GM23338 (cell line): ENCODE measurements at regions not wholly inside any gene's neighbourhood (a gene's known extent, or its start where the extent isn't known, plus 50 kb on each side); places are given as distances from the start of the nearest gene placed in this dataset.

Source experiments
- ATAC-seq: fragments of 200-7000 bp; cut with Tn5 transposase; 3 replicates; pipeline ENCODE4 v1.9.1; 2020
- DNase-seq: peaks from one replicate; pipeline ENCODE4 v3.0.0-alpha.2; 2015; ENCODE audit warnings: low spot score
- H2AFZ ChIP-seq: fragments of 200-600 bp; sonication (generic); 2 replicates; pipeline ENCODE4 v1.8.0; 2016; ENCODE audit warnings: antibody characterized with exemption, mild to moderate bottlenecking, moderate library complexity
- H3F3A ChIP-seq: fragments of 200-600 bp; sonication (generic); replicated peaks from 2 replicates; pipeline ENCODE4 v1.8.0; 2017; ENCODE audit warnings: antibody characterized with exemption, mixed run types, low read depth
- H3K27ac ChIP-seq: fragments of 200-600 bp; sonication (generic); 2 replicates; pipeline ENCODE4 v1.6.1; 2016; ENCODE audit warnings: low read depth
- H3K27me3 ChIP-seq: fragments of 200-600 bp; sonication (generic); 2 replicates; pipeline ENCODE4 v1.8.0; 2016; ENCODE audit warnings: mild to moderate bottlenecking, mixed run types, moderate library complexity; ENCODE audit not compliant: insufficient read depth
- H3K36me3 ChIP-seq: fragments of 200-600 bp; sonication (generic); 2 replicates; pipeline ENCODE4 v1.8.0; 2016; ENCODE audit warnings: mild to moderate bottlenecking; ENCODE audit not compliant: insufficient read depth
- H3K4me1 ChIP-seq: fragments of 200-600 bp; sonication (generic); 2 replicates; pipeline ENCODE4 v1.8.0; 2016; ENCODE audit warnings: mild to moderate bottlenecking, moderate library complexity; ENCODE audit not compliant: insufficient read depth
- H3K4me2 ChIP-seq: fragments of 200-600 bp; sonication (generic); 2 replicates; pipeline ENCODE4 v1.7.1; 2017; ENCODE audit warnings: mixed run types
- H3K4me3 ChIP-seq: fragments of 200-600 bp; sonication (generic); 2 replicates; pipeline ENCODE4 v1.6.1; 2016; ENCODE audit warnings: mixed run types
- H3K79me2 ChIP-seq: fragments of 200-600 bp; sonication (generic); replicated peaks from 2 replicates; pipeline ENCODE4 v1.8.0; 2017; ENCODE audit warnings: mild to moderate bottlenecking; ENCODE audit not compliant: insufficient read depth
- H3K9me2 ChIP-seq: fragments of 200-600 bp; sonication (generic); 2 replicates; pipeline ENCODE4 v1.8.0; 2017; ENCODE audit not compliant: insufficient read depth
- H4K20me1 ChIP-seq: fragments of 200-600 bp; sonication (generic); replicated peaks from 2 replicates; pipeline ENCODE4 v1.8.0; 2017; ENCODE audit warnings: mild to moderate bottlenecking; ENCODE audit not compliant: insufficient read depth
- H3K27ac Mint-ChIP-seq: 2 replicates; pipeline ENCODE4 v1.8.0; 2020; ENCODE audit warnings: inconsistent platforms, mild to moderate bottlenecking, moderate library complexity, mixed read lengths
- H3K27me3 Mint-ChIP-seq: 3 replicates; pipeline ENCODE4 v1.8.0; 2022; ENCODE audit warnings: low read depth, mild to moderate bottlenecking, moderate library complexity, mixed read lengths, inconsistent platforms; ENCODE audit not compliant: insufficient read depth, poor library complexity
- H3K36me3 Mint-ChIP-seq: 3 replicates; pipeline ENCODE4 v1.8.0; 2021; ENCODE audit warnings: low read depth, mild to moderate bottlenecking, inconsistent platforms, moderate library complexity, mixed read lengths
- H3K4me1 Mint-ChIP-seq: 3 replicates; pipeline ENCODE4 v1.8.0; 2020; ENCODE audit warnings: mild to moderate bottlenecking, inconsistent platforms, mixed read lengths
- H3K4me3 Mint-ChIP-seq: 3 replicates; pipeline ENCODE4 v1.8.0; 2021; ENCODE audit warnings: moderate library complexity, mild to moderate bottlenecking, inconsistent platforms, mixed read lengths
- H3K9me3 Mint-ChIP-seq: 3 replicates; pipeline ENCODE4 v1.8.0; 2020; ENCODE audit warnings: moderate library complexity, mild to moderate bottlenecking, inconsistent platforms, mixed read lengths
- CREB1 ChIP-seq: fragments of 250-450 bp; sonication (Bioruptor Pico); IDR thresholded peaks from 2 replicates; pipeline ENCODE4 v1.5.0; 2020; ENCODE audit warnings: low read depth, mild to moderate bottlenecking, moderate library complexity
- CTCF ChIP-seq, 2 experiments: fragments of 200-600 bp in 1 of 2; sonication (generic) in 1 of 2; conservative IDR thresholded peaks; 2 replicates each; pipeline versions ENCODE4 v1.5.1 to v1.6.1; 2016 to 2017; ENCODE audit warnings: antibody characterized with exemption in 2 of 2, low read depth in 2 of 2, mild to moderate bottlenecking in 2 of 2, moderate library complexity in 1 of 2
- ETS1 ChIP-seq: IDR thresholded peaks from 2 replicates; pipeline ENCODE4 v1.6.1; 2016; ENCODE audit warnings: antibody characterized with exemption
- EZH2 ChIP-seq: fragments of 200-600 bp; sonication (generic); IDR thresholded peaks from one replicate; pipeline ENCODE4 v1.8.0; 2017; ENCODE audit warnings: antibody characterized with exemption, mild to moderate bottlenecking, low read depth; ENCODE audit not compliant: unreplicated experiment
- EZH2phosphoT487 ChIP-seq: fragments of 200-600 bp; sonication (generic); IDR thresholded peaks from one replicate; pipeline ENCODE4 v1.8.1; 2018; ENCODE audit warnings: antibody characterized with exemption; ENCODE audit not compliant: unreplicated experiment
- JUNB ChIP-seq: IDR thresholded peaks from one replicate; pipeline ENCODE4 v1.6.1; 2016; ENCODE audit warnings: antibody characterized with exemption; ENCODE audit not compliant: unreplicated experiment
- NANOG ChIP-seq: IDR thresholded peaks from 2 replicates; pipeline ENCODE4 v1.6.1; 2016; ENCODE audit warnings: antibody characterized with exemption, borderline replicate concordance
- POLR2AphosphoS5 ChIP-seq: IDR thresholded peaks from 2 replicates; pipeline ENCODE4 v1.6.1; 2016; ENCODE audit warnings: antibody characterized with exemption, low read depth
- REST ChIP-seq: IDR thresholded peaks from one replicate; pipeline ENCODE4 v1.6.1; 2018; ENCODE audit warnings: antibody characterized with exemption; ENCODE audit not compliant: unreplicated experiment
- STAT1 ChIP-seq: IDR thresholded peaks from one replicate; pipeline ENCODE4 v1.6.1; 2016; ENCODE audit warnings: antibody characterized with exemption; ENCODE audit not compliant: unreplicated experiment
- ZNF114 ChIP-seq: fragments of 250-450 bp; sonication (Bioruptor Pico); IDR thresholded peaks from 2 replicates; pipeline ENCODE4 v1.5.0; 2020; ENCODE audit warnings: mild to moderate bottlenecking, moderate library complexity
- ZNF331 ChIP-seq: fragments of 250-450 bp; sonication (Bioruptor Pico); IDR thresholded peaks from 2 replicates; pipeline ENCODE4 v1.5.0; 2020; ENCODE audit warnings: low read depth, mild to moderate bottlenecking, moderate library complexity
- ZNF462 ChIP-seq: fragments of 250-450 bp; sonication (Bioruptor Pico); IDR thresholded peaks from 2 replicates; pipeline ENCODE4 v1.5.0; 2020; ENCODE audit warnings: mild to moderate bottlenecking, moderate library complexity

GRCh38 chr2:215811409-215812345 is 201.7 kb downstream of the MREG start:
- Histone ChIP-seq H3K36me3 (no peaks in the 10 kb centered on the region; the same call in 1 of the 2 replicates), H4K20me1 (no peaks in the 10 kb centered on the region), H3K9me2 (0 out of 2 replicates have a peak, but pooled peaks cover 4% of the 10 kb centered on the region), H3K27me3 (no peaks in the 10 kb centered on the region), H2AFZ (no peak overlapping the region), H3K79me2 (no peaks in the 10 kb centered on the region), H3K4me3 (no peak overlapping the region), H3F3A (no peaks in the 10 kb centered on the region), H3K4me2 (no peak overlapping the region), H3K27ac (no peak overlapping the region), H3K4me1 (peaks cover 9% of the 10 kb centered on the region; the same call in 1 of the 2 replicates)
- no peak for DNase-seq
- Mint-ChIP-seq H3K27me3 (no peaks in the 10 kb centered on the region), H3K36me3 (no peaks in the 10 kb centered on the region), H3K4me3 (no peak overlapping the region), H3K27ac (no peak overlapping the region), H3K4me1 (peaks cover 18% of the 10 kb centered on the region), H3K9me3 (no peaks in the 10 kb centered on the region)
- TF ChIP-seq CTCF (conservative IDR thresholded peaks at IDR 0.05; ENCODE audit: low read depth in 2 of 2) (no peak), EZH2phosphoT487 (no peak), CREB1 (CRISPR knock-in tag) (no peak), REST (no peak), STAT1 (no peak), ZNF462 (CRISPR knock-in tag) (no peak), NANOG (no peak), ETS1 (no peak), EZH2 (no peak), JUNB (no peak), POLR2AphosphoS5 (no peak), ZNF114 (CRISPR knock-in tag) (no peak), ZNF331 (CRISPR knock-in tag) (no peak)
- no peak for ATAC-seq
